NT2/D1 (cell line): ENCODE measurements at regions not wholly inside any gene's neighbourhood (a gene's known extent, or its start where the extent isn't known, plus 50 kb on each side); places are given as distances from the start of the nearest gene placed in this dataset.

Experiments
- YY1 ChIP-seq: IDR thresholded peaks from 2 replicates; pipeline ENCODE4 v1.6.1; 2011; ENCODE audit not compliant: insufficient read length, insufficient read depth
- ZNF274 ChIP-seq: IDR thresholded peaks from 2 replicates; pipeline ENCODE4 v1.6.1; 2011; ENCODE audit warnings: mild to moderate bottlenecking, low read depth, low read length

DNA sequence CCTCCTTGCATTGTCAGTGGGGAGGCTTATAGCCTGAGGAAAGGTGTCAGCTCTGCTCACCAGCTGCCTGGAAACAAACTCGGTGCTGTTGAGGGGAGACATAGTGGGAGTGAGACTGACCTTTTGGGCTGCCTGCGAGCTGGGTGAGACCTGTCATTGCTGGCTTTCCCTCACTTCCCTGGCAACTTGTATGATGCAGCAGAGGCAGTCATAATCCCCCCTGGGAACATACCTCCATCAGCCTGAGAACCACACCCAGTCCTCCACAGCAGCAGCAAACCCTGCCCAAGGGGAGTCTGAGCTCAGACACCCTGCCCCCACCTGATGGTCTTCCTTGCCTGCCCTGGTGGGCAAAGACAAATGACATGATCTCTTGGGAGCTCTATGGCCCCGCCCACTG lies 521.2 kb upstream of the IMPG1 start:
- TF ChIP-seq YY1 (no peak), ZNF274 (no peak)
